BLaER1 treated with 17β-estradiol and CSF1 and Interleukin-3, amounts not matched to agents 10 nM and 100 nM (cell line): ENCODE measurements at regions not wholly inside any gene's neighbourhood (a gene's known extent, or its start where the extent isn't known, plus 50 kb on each side); places are given as distances from the start of the nearest gene placed in this dataset.
A peak's percentile ranks its signal among the peaks of the same experiment; 100 is the strongest.

Source experiments
- H3K27ac ChIP-seq, 11 experiments: shearing (Covaris generic); formaldehyde crosslinking; 2 replicates each; pipeline ENCODE4 v1.8.1; 2022
- H3K27me3 ChIP-seq, 11 experiments: shearing (Covaris generic); formaldehyde crosslinking; 2 replicates each; pipeline ENCODE4 v1.8.1; 2022
- H3K36me3 ChIP-seq, 11 experiments: shearing (Covaris generic); formaldehyde crosslinking; 2 replicates each; pipeline ENCODE4 v1.8.1; 2022
- H3K4me1 ChIP-seq, 10 experiments: shearing (Covaris generic); formaldehyde crosslinking; 2 replicates each; pipeline ENCODE4 v1.8.1; 2022
- H3K4me2 ChIP-seq, 11 experiments: shearing (Covaris generic); formaldehyde crosslinking; 2 replicates each; pipeline ENCODE4 v1.8.1; 2022
- H3K4me3 ChIP-seq, 10 experiments: shearing (Covaris generic); formaldehyde crosslinking; 2 replicates each; pipeline ENCODE4 v1.8.1; 2022
- H3K9ac ChIP-seq, 11 experiments: shearing (Covaris generic); formaldehyde crosslinking; 2 replicates each; pipeline ENCODE4 v1.8.1; 2022
- H3K9me3 ChIP-seq, 11 experiments: shearing (Covaris generic); formaldehyde crosslinking; replicated peaks in 1 of 11; 2 replicates each; pipeline ENCODE4 v1.8.1; 2022
- H4K20me1 ChIP-seq, 11 experiments: shearing (Covaris generic); formaldehyde crosslinking; 2 replicates each; pipeline ENCODE4 v1.8.1; 2022
- Cebpa-rat ChIP-seq, 11 experiments: shearing (Covaris generic); IDR thresholded peaks; 2 replicates each; pipeline ENCODE4 v1.8.1; 2022

DNA sequence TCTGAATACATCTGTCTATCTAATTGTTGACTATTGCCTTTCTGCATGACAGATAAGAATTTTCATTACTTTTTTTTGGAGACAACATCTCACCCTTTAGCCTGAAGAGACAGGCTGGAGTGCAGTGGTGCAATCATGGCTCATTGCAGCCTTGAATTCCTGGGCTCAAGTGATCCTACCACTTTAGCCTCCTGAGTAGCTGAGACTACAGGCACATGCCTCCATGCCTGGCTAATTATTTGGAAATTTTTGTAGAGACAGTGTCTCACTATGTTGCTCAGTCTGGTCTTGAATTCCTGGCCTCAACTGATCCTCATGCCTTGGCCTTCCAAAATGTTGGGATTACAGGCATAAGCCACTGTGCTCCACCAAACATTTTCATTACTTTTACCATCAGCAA, 99.8 kb upstream of the ELAC2 start:
- Histone ChIP-seq H3K4me2 (no peak overlapping the region), H4K20me1 (no peaks in the 10 kb centered on the region), H3K4me1 (no peaks in the 10 kb centered on the region), H3K27me3 (no peaks in the 10 kb centered on the region), H3K4me3 (no peak overlapping the region), H3K27ac (no peak overlapping the region), H3K36me3 (no peaks in the 10 kb centered on the region), H3K9ac (no peak overlapping the region), H3K9me3 (no peaks in the 10 kb centered on the region)
- no peak for TF ChIP-seq Cebpa-rat (IDR thresholded peaks at IDR 0.05)

GRCh38 chr17:13114601-13115031, 96.8 kb upstream of the ELAC2 start:
- peak overlapping the region in 6 of 11 experiments; percentile 15 to 73 (median 43); a peak in 11 of 22 replicates for H3K4me2 ChIP-seq
- no peak overlapping the region for H3K27ac ChIP-seq
- H3K27me3 ChIP-seq = no peaks in the 10 kb centered on the region
- H3K9ac ChIP-seq = no peak overlapping the region
- H3K9me3 ChIP-seq = no peaks in the 10 kb centered on the region
- TF ChIP-seq Cebpa-rat (IDR thresholded peaks at IDR 0.05) = no peak
- no peaks in the 10 kb centered on the region for H3K4me1 ChIP-seq
- no peaks in the 10 kb centered on the region for H4K20me1 ChIP-seq
- no peak overlapping the region; a peak in 1 of 20 replicates for H3K4me3 ChIP-seq
- no peaks in the 10 kb centered on the region for H3K36me3 ChIP-seq

DNA sequence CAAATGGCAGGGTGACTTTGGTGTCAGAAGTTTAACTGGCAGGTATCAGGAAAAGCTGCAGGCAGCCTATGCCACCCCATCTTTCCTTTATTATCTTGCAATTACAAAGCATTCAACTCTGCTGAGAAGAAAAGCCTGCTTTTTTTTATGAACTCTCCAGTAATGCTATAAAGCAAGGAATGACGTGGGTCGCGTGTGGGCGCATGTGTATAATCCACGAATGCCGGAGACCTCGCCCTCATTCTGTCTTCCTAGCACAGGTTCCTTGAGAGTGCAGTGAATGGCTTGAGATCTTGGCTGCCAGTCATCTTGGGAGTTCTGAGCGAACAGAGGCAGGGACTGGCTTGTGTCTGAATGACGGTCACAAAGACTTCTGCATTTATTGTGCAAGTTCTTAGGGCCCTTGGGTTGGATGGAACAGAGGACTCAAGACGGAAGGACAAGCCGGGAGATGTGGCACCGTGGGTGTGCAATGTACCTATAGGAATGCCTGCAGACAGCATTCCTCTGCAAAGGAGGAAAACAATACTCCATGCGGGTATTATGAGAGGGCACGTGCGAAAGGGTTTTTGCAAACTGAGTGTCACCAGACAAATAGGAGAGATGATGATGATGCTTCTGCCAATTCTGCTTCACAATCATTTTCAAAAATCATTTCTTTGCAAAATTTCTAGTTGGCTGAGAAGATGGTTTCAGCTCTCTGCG, 96.1 kb upstream of the ELAC2 start:
- H3K4me2 ChIP-seq = no peak overlapping the region
- TF ChIP-seq Cebpa-rat (IDR thresholded peaks at IDR 0.05) = no peak
- no peaks in the 10 kb centered on the region for H3K36me3 ChIP-seq
- no peaks in the 10 kb centered on the region for H4K20me1 ChIP-seq
- H3K27me3 ChIP-seq = no peaks in the 10 kb centered on the region
- no peaks in the 10 kb centered on the region for H3K4me1 ChIP-seq
- H3K4me3 ChIP-seq = no peak overlapping the region
- no peak overlapping the region for H3K9ac ChIP-seq
- H3K27ac ChIP-seq = no peak overlapping the region
- no peaks in the 10 kb centered on the region for H3K9me3 ChIP-seq

- Histone ChIP-seq H3K9me3 (peaks cover 0 to 5% (median 2%) of the 10 kb centered on the region in 11 experiments; a peak in 5 of 22 replicates), H3K4me1 (peaks cover 0 to 10% (median 6%) of the 10 kb centered on the region in 10 experiments; a peak in 8 of 20 replicates), H3K36me3 (no peaks in the 10 kb centered on the region), H4K20me1 (no peaks in the 10 kb centered on the region), H3K27ac (no peak overlapping the region), H3K4me3 (no peak overlapping the region), H3K27me3 (no peaks in the 10 kb centered on the region), H3K9ac (no peak overlapping the region), H3K4me2 (no peak overlapping the region)
- TF ChIP-seq Cebpa-rat (IDR thresholded peaks at IDR 0.05) = no peak
Observed at GRCh38 chr17:13107676-13108235, 89.9 kb upstream of the ELAC2 start.

- Histone ChIP-seq H3K27me3 (no peaks in the 10 kb centered on the region), H3K9ac (no peak overlapping the region), H3K4me3 (no peak overlapping the region), H3K36me3 (no peaks in the 10 kb centered on the region), H4K20me1 (no peaks in the 10 kb centered on the region), H3K4me2 (peak overlapping the region in 7 of 11 experiments; percentile 7 to 49 (median 22); a peak in 10 of 22 replicates), H3K9me3 (peaks cover 0 to 18% (median 10%) of the 10 kb centered on the region in 11 experiments; a peak in 8 of 22 replicates), H3K4me1 (peaks cover 0 to 10% (median 6%) of the 10 kb centered on the region in 10 experiments; a peak in 8 of 20 replicates), H3K27ac (no peak overlapping the region)
- TF ChIP-seq Cebpa-rat (IDR thresholded peaks at IDR 0.05) = no peak
Observed at GRCh38 chr17:13106171-13106570, 88.3 kb upstream of the ELAC2 start.

DNA sequence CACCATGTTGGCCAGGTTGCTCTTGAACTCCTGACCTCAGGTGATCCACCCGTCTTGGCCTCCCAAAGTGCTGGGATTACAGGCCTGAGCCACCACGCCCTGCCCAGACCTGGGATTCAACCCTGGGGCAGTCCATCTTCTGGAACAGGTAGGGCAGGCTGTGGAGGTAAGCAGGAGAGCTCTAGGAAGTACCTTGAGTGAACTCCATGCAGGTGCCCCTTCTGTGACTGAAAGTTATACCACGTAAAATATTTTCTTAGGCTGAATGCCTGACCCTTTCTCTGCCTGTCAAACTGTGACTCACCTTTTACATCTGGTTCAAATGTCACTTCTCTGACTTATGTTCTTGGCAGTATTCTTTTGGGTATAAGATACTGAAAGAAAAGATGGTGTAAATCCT, 86.7 kb upstream of the ELAC2 start:
- H3K27ac ChIP-seq = no peak overlapping the region
- TF ChIP-seq Cebpa-rat (IDR thresholded peaks at IDR 0.05) = no peak
- H3K4me3 ChIP-seq = no peak overlapping the region
- no peaks in the 10 kb centered on the region for H4K20me1 ChIP-seq
- H3K27me3 ChIP-seq = no peaks in the 10 kb centered on the region
- H3K9me3 ChIP-seq = peaks cover 0 to 18% (median 10%) of the 10 kb centered on the region in 11 experiments; a peak in 8 of 22 replicates
- no peaks in the 10 kb centered on the region for H3K36me3 ChIP-seq
- peaks cover 0 to 10% (median 6%) of the 10 kb centered on the region in 10 experiments; a peak in 8 of 20 replicates for H3K4me1 ChIP-seq
- no peak overlapping the region for H3K9ac ChIP-seq
- H3K4me2 ChIP-seq = no peak overlapping the region

DNA sequence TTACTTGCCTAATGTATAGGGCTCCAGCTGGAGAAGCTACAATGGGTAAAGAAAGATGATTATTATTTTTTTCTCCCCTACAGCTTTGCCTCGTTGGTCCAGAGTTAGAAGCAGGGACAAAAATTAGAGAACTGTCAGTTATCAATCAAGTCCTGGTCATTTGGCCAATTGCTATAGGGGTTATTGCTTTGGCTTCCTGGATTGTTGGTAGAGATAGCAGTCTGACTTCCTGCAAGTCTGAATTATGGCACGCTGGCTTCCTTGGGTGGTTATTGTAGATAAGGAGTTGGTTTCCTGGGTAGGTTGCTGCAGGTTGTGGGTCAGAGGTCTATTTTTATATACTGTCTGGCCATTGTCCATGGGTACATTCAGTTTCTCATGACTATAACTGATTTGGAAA, 84.7 kb upstream of the ELAC2 start:
- no peak for TF ChIP-seq Cebpa-rat (IDR thresholded peaks at IDR 0.05)
- Histone ChIP-seq H3K9me3 (peaks cover 0 to 18% (median 10%) of the 10 kb centered on the region in 11 experiments; a peak in 8 of 22 replicates), H3K4me1 (peaks cover 0 to 10% (median 6%) of the 10 kb centered on the region in 10 experiments; a peak in 8 of 20 replicates), H3K9ac (no peak overlapping the region), H3K27ac (no peak overlapping the region), H3K4me2 (no peak overlapping the region), H3K36me3 (no peaks in the 10 kb centered on the region), H4K20me1 (no peaks in the 10 kb centered on the region), H3K27me3 (no peaks in the 10 kb centered on the region), H3K4me3 (no peak overlapping the region)

- Histone ChIP-seq H3K4me3 (no peak overlapping the region), H3K27me3 (no peaks in the 10 kb centered on the region), H3K9ac (no peak overlapping the region), H4K20me1 (no peaks in the 10 kb centered on the region), H3K9me3 (peaks cover 0 to 18% (median 7%) of the 10 kb centered on the region in 11 experiments; a peak in 7 of 22 replicates), H3K27ac (no peak overlapping the region), H3K36me3 (no peaks in the 10 kb centered on the region), H3K4me1 (peaks cover 0 to 5% (median 0%) of the 10 kb centered on the region in 10 experiments; a peak in 1 of 20 replicates), H3K4me2 (no peak overlapping the region)
- no peak for TF ChIP-seq Cebpa-rat (IDR thresholded peaks at IDR 0.05)
Observed at GRCh38 chr17:13099926-13100325, 82.1 kb upstream of the ELAC2 start.

DNA sequence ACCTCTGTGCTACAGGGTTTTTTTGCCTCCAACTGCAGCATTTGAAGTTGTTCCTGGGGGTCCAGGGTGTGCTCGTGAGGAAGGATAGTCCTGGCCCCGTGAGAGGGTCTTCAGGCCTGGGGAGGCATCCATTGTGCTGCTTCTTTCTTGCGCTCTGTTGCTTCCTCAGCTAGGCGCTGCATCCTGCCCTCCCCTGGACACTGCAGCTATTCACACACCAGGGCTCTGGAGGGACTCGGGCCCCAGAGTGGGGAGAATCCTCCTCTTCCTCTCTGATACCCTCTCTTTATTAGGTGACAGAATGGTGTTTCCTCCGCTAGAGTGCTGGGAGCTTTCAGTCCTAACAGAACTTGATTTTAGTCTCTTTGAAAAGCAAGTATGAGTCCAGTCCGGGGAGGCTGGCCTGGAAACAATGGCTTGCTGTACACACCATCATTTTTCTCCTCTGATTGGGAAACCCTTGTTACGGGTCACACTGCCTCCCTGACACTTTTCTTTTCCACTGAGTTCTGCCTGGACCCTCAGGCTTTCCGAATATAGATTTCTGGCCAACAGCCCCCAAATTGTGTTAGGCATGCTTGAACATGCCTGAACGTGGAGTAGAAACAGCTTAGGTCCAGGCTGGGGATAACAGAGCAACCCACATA, 81.4 kb upstream of the ELAC2 start:
- Histone ChIP-seq H3K36me3 (no peaks in the 10 kb centered on the region), H3K4me1 (peaks cover 0 to 5% (median 0%) of the 10 kb centered on the region in 10 experiments; a peak in 1 of 20 replicates), H3K27ac (no peak overlapping the region), H3K27me3 (no peaks in the 10 kb centered on the region), H3K4me3 (no peak overlapping the region), H3K9ac (no peak overlapping the region), H3K9me3 (peaks cover 0 to 18% (median 7%) of the 10 kb centered on the region in 11 experiments; a peak in 7 of 22 replicates), H3K4me2 (no peak overlapping the region), H4K20me1 (no peaks in the 10 kb centered on the region)
- no peak for TF ChIP-seq Cebpa-rat (IDR thresholded peaks at IDR 0.05)
